Heart right ventricle (tissue), 16 donors: ENCODE measurements at regions not wholly inside any gene's neighbourhood (a gene's known extent, or its start where the extent isn't known, plus 50 kb on each side); places are given as distances from the start of the nearest gene placed in this dataset.
A peak's percentile ranks its signal among the peaks of the same experiment; 100 is the strongest.

Experiments
- ATAC-seq, 8 donors: fragments of 200-7000 bp; cut with Tn5 transposase; one replicate each; pipeline ENCODE4 v1.9.1; 2020; ENCODE audit warnings: mild to moderate bottlenecking in 8 of 8, moderate library complexity in 8 of 8, moderate number of reproducible peaks in 1 of 8
- DNase-seq, 2 donors: peaks; one replicate each; pipeline ENCODE4 v3.0.0-alpha.2; 2020
- H3K27ac ChIP-seq, 10 donors: fragments of 200-600 bp; sonication (generic) in 2 of 10; one replicate each; pipeline versions ENCODE4 v1.5.0 to v1.8.0; 2020 to 2022; ENCODE audit warnings: mild to moderate bottlenecking in 3 of 10
- H3K27me3 ChIP-seq, 7 donors: fragments of 200-600 bp; one replicate each; pipeline ENCODE4 v1.8.0; 2021 to 2022; ENCODE audit warnings: mild to moderate bottlenecking in 2 of 7
- H3K36me3 ChIP-seq, 9 donors: fragments of 200-600 bp; sonication (generic) in 1 of 9; one replicate each; pipeline versions ENCODE4 v1.5.0 to v1.8.0; 2020 to 2022; ENCODE audit warnings: mild to moderate bottlenecking in 2 of 9
- H3K4me1 ChIP-seq, 9 donors: fragments of 200-600 bp; sonication (generic) in 1 of 9; one replicate each; pipeline versions ENCODE4 v1.5.0 to v1.8.0; 2020 to 2022; ENCODE audit warnings: mild to moderate bottlenecking in 4 of 9
- H3K4me3 ChIP-seq, 10 donors: fragments of 200-600 bp; sonication (generic) in 2 of 10; one replicate each; pipeline versions ENCODE4 v1.5.0 to v1.8.0; 2020 to 2022; ENCODE audit warnings: mild to moderate bottlenecking in 7 of 10, moderate library complexity in 2 of 10
- H3K9me3 ChIP-seq, 11 donors: fragments of 200-600 bp in 10 of 11; sonication (generic) in 2 of 11; one replicate each; pipeline versions ENCODE4 v1.5.0 to v1.8.0; 2013 to 2022; ENCODE audit warnings: mild to moderate bottlenecking in 2 of 11, control low read depth in 1 of 11, moderate library complexity in 1 of 11
- WGBS, 2 donors: extraction: QIAGEN DNeasy Blood & Tissue Kit; methylation state at CpG; one replicate each; pipeline ENCODE4 v1.1.7; 2013; ENCODE audit warnings: inconsistent platforms in 1 of 2; 5-methylcytosine and 5-hydroxymethylcytosine counted together
- intact Hi-C, 10 donors: fragments of 100-400 bp; cut with DNase I; formaldehyde crosslinking; loops; one replicate each; pipeline versions ENCODE4 v1.11.1 to v1.14.2; 2022
- TF ChIP-seq, protein P1 (sequence below), 9 donors: fragments of 200-600 bp; sonication (generic) in 2 of 9; IDR thresholded peaks; one replicate each; pipeline versions ENCODE4 v1.5.0 to v1.8.0; 2021 to 2022; ENCODE audit warnings: antibody characterized with exemption in 9 of 9, mild to moderate bottlenecking in 5 of 9, moderate library complexity in 1 of 9
- donor health status: Arrhythmogenic right ventricular cardiomyopathy.
- donor health status: ischemic (EF 13 %, LVEDD 7.1; RV severe dilation, severe dysfunction).
- donor health status: healthy with polysubstance abuse.
- donor health status: DM: no; HTN: yes; CAD: no.
- donor health status: DM: no; HTN: no; CAD: no.
- donor health status: ischemic (EF 25% LVEDD 6.9; RV normal size, moderate dysfunction).
- donor health status: ischemic (EF 25% LVEDD 5.7; RV mildly dilated, moderate dysfunction).
- donor health status: healthy.
- donor health status: DM: yes; HTN: yes; CAD: no.
- donor health status: Ischemic cardiomyopathy.
- donor health status: ischemic (EF 35%, LVEDD 5.7; RV mildly dilated, moderate dysfunction).
- donor health status: nonischemic (EF 11% LVEDD 7.7; RV severe dilation, severe dysfunction).
- donor health status: DM: yes; HTN: yes; CAD: no.
- donor health status: PGD.
- donor health status: ischemic (EF 29% LVEDD 5.4; RV normal size, mild dysfunction).
- donor health status: nonischemic (EF 23%, LVEDD 6.1; RV moderate dilation, normal function).

DNA sequence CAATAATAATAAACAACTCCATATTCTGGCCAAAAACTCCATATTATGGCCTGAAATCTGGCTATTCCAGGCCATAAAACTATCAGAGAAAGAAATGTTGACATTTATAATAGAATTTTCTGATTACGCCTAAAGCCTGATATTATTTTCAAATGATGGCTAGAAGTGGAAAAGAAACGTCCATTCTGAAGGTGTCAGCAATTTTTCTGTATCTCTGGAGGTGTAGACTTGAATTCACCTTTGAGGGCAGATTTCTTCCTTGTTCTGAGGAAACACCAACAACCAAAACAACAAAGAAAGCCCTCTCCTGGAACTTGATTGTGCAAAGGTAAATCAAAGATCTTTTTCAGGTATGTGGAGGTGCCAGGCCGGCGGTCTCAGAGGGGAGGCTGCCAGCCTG lies 390.7 kb downstream of the DMAC1 start:
- Histone ChIP-seq H3K4me3 (no peak overlapping the region), H3K4me1 (peaks cover 0 to 9% (median 4%) of the 10 kb centered on the region in 9 donors), H3K36me3 (no peaks in the 10 kb centered on the region), H3K27ac (no peak overlapping the region), H3K27me3 (no peaks in the 10 kb centered on the region), H3K9me3 (peaks cover 0 to 5% (median 0%) of the 10 kb centered on the region in 11 donors)
- TF ChIP-seq, protein P1, sequence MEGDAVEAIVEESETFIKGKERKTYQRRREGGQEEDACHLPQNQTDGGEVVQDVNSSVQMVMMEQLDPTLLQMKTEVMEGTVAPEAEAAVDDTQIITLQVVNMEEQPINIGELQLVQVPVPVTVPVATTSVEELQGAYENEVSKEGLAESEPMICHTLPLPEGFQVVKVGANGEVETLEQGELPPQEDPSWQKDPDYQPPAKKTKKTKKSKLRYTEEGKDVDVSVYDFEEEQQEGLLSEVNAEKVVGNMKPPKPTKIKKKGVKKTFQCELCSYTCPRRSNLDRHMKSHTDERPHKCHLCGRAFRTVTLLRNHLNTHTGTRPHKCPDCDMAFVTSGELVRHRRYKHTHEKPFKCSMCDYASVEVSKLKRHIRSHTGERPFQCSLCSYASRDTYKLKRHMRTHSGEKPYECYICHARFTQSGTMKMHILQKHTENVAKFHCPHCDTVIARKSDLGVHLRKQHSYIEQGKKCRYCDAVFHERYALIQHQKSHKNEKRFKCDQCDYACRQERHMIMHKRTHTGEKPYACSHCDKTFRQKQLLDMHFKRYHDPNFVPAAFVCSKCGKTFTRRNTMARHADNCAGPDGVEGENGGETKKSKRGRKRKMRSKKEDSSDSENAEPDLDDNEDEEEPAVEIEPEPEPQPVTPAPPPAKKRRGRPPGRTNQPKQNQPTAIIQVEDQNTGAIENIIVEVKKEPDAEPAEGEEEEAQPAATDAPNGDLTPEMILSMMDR (IDR thresholded peaks at IDR 0.05), result no peak
- WGBS, 2 donors, result 94 to 97% methylated on average over 4 of the region's 4 CpGs
- intact Hi-C loops, result loop anchor here in 1 of 10 donors (10.0 kb wide), 1 partner anchor 126 kb away; no protein-coding TSS in a partner anchor
- DNase-seq (no peak), ATAC-seq (no peak)

DNA sequence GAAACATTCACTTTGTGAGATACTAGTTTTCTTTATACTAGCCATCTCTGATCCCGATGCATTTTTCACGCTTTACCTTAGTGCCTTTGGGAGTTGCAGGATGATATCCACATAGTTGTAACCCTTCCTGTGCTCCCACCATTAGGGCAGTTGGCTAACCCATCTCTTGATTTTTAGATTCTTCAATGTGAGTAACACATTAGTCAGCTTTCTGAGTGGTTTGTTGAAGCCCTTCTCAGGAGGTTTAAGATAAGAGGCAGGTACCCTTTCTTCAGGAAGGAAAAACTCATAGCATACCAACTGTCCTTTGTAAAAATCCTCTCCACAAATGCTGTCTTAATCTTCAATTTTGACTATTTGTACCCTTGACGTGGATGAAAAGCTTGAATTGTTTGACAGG lies 392.3 kb downstream of the DMAC1 start:
- ATAC-seq (no peak), DNase-seq (no peak)
- H3K27ac ChIP-seq, result no peak overlapping the region
- intact Hi-C loops, result loop anchor here in 1 of 10 donors (10.0 kb wide), 1 partner anchor 128 kb away; no protein-coding TSS in a partner anchor
- H3K36me3 ChIP-seq, result no peaks in the 10 kb centered on the region
- TF ChIP-seq, protein P1 (IDR thresholded peaks at IDR 0.05), result no peak
- H3K27me3 ChIP-seq, result no peaks in the 10 kb centered on the region
- WGBS, 2 donors, result 93 to 95% methylated on average over 3 of the region's 3 CpGs
- H3K4me1 ChIP-seq, result peaks cover 0 to 24% (median 11%) of the 10 kb centered on the region in 9 donors
- H3K4me3 ChIP-seq, result no peak overlapping the region
- peaks cover 0 to 3% (median 0%) of the 10 kb centered on the region in 11 donors for H3K9me3 ChIP-seq

DNA sequence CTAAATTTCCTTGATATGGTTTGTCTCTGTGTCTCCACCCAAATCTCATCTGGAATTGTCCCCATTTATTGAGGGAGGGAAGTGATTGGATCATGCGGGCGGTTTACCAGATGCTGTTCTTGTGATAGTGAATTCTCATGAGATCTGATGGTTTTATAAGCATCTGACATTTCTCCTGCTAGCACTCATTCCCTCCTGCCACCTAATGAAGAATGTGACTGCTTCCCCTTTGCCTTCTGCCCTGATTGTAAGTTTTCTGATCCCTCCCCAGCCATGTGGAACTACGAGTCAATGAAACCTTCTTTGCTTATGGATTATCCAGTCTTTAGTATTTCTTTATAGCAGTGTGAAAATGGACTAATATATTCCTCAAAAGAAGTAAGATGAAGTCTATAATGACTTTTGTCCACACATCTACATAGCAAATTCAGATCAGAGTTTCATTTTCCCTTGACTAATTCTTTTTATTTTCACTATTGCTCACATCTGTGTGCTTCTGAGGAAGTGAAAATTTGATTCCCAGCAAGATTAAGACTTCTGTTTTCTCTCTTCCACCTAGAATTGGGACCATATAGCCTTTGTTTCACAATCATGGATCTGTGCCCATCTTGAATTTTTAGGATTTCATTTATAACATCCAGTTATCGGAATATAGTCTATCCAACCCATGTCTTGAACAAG lies 393.5 kb downstream of the DMAC1 start:
- H3K9me3 ChIP-seq, result no peaks in the 10 kb centered on the region
- DNase-seq, result no peak
- peak in 1 of 8 donors; percentile 17 for ATAC-seq
- 86 to 90% methylated on average over 4 of the region's 4 CpGs for WGBS, 2 donors
- H3K27ac ChIP-seq, result peak overlapping the region in 1 of 10 donors; percentile 41
- H3K4me3 ChIP-seq, result no peak overlapping the region
- no peaks in the 10 kb centered on the region for H3K27me3 ChIP-seq
- intact Hi-C loops, result loop anchor here in 1 of 10 donors (10.0 kb wide), 1 partner anchor 129 kb away; no protein-coding TSS in a partner anchor
- TF ChIP-seq, protein P1 (IDR thresholded peaks at IDR 0.05), result no peak
- no peaks in the 10 kb centered on the region for H3K36me3 ChIP-seq
- H3K4me1 ChIP-seq, result peaks cover 0 to 28% (median 11%) of the 10 kb centered on the region in 9 donors

DNA sequence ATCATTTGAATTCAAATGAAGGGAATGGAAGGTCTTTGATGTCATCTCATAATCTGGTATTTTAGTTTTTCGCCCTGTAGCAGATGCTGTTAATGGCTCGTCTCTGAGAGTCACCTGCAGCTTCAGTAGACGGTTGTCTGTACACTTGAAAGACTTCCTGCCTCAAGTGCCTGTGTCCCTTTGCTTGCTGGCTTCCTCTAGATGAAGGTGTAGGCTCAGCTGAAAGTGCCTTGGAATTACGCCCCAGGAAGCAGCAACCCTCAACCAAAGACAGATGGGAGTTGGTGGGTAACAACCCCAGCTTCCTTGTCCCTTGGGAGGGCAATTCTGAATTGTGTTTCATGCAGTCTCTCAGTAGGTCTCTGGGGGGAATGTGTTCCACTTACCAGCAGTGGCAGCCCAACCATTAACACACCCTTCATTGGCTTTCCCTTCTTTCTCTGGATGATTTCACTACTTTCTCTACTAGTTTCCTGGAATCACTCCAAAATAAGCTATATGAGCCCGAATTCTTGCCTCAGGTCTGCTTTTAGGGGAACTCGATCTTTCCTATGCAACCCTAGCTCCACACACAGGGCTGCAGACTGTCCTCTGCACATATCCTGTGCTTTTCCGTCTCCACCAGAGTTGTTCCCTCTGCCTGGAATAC lies 395.6 kb downstream of the DMAC1 start:
- ATAC-seq (no peak), DNase-seq (no peak)
- Histone ChIP-seq H3K4me3 (no peak overlapping the region), H3K36me3 (no peaks in the 10 kb centered on the region), H3K27me3 (no peaks in the 10 kb centered on the region), H3K4me1 (peaks cover 0 to 28% (median 11%) of the 10 kb centered on the region in 9 donors), H3K27ac (no peak overlapping the region), H3K9me3 (no peaks in the 10 kb centered on the region)
- 62 to 66% methylated on average over 7 of the region's 7 CpGs for WGBS, 2 donors
- TF ChIP-seq, protein P1 (IDR thresholded peaks at IDR 0.05), result no peak
- intact Hi-C loops, result loop anchor here in 5 of 10 donors (5.0 to 10.0 kb wide), 4 partner anchors 128 to 138 kb away; no protein-coding TSS in a partner anchor
